PFSK-1 (cell line): ENCODE measurements at regions not wholly inside any gene's neighbourhood (a gene's known extent, or its start where the extent isn't known, plus 50 kb on each side); places are given as distances from the start of the nearest gene placed in this dataset.

Source experiments
- FOXP2 ChIP-seq: optimal IDR thresholded peaks from 2 replicates; pipeline ENCODE3; 2011; ENCODE audit warnings: borderline replicate concordance, control low read depth, inconsistent platforms; ENCODE audit not compliant: insufficient read depth; ENCODE audit errors: extremely low read length, extremely low read depth
- POLR2AphosphoS5 ChIP-seq: IDR thresholded peaks from 2 replicates; pipeline ENCODE4 v1.6.1; 2012; ENCODE audit warnings: low read depth, mild to moderate bottlenecking, control low read depth, low read length, moderate library complexity
- SIN3A ChIP-seq: IDR thresholded peaks from 2 replicates; pipeline ENCODE4 v1.6.1; 2012; ENCODE audit warnings: mild to moderate bottlenecking, low read length, moderate library complexity, borderline replicate concordance; ENCODE audit not compliant: insufficient read depth
- TAF1 ChIP-seq: IDR thresholded peaks from 2 replicates; pipeline ENCODE4 v1.6.1; 2012; ENCODE audit warnings: low read length, control low read depth, borderline replicate concordance; ENCODE audit not compliant: insufficient read depth
- TF ChIP-seq, protein P1 (sequence below), 2 experiments: IDR thresholded peaks; 2 replicates each; pipeline versions ENCODE4 v1.6.1 to v1.8.0; 2011 to 2012; ENCODE audit warnings: low read depth in 2 of 2, low read length in 2 of 2, control low read depth in 1 of 2, inconsistent platforms in 1 of 2, mild to moderate bottlenecking in 1 of 2, moderate library complexity in 1 of 2; ENCODE audit not compliant: insufficient read depth in 1 of 2

DNA sequence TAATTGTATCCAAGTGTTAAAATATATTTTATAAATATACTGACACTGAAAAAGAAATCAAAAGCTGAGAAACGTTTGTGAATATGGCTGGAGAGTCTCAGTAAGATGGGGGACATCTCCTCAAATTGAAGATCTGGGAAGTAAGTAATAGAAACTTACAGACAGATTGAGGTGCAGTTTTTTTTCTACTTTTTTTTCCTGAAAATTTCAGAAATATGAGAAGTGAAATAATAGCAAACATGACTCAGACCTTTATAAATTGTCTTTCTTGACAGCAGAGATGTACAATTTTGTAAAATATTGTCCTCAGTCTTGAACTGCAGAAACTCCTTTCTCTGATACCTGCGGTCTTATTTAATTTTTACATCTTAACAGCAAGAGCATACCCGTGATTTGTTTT, 347.1 kb downstream of the UTRN start:
- TF ChIP-seq POLR2AphosphoS5 (no peak), SIN3A (no peak), TAF1 (no peak), FOXP2 (no peak)
- TF ChIP-seq, protein P1, sequence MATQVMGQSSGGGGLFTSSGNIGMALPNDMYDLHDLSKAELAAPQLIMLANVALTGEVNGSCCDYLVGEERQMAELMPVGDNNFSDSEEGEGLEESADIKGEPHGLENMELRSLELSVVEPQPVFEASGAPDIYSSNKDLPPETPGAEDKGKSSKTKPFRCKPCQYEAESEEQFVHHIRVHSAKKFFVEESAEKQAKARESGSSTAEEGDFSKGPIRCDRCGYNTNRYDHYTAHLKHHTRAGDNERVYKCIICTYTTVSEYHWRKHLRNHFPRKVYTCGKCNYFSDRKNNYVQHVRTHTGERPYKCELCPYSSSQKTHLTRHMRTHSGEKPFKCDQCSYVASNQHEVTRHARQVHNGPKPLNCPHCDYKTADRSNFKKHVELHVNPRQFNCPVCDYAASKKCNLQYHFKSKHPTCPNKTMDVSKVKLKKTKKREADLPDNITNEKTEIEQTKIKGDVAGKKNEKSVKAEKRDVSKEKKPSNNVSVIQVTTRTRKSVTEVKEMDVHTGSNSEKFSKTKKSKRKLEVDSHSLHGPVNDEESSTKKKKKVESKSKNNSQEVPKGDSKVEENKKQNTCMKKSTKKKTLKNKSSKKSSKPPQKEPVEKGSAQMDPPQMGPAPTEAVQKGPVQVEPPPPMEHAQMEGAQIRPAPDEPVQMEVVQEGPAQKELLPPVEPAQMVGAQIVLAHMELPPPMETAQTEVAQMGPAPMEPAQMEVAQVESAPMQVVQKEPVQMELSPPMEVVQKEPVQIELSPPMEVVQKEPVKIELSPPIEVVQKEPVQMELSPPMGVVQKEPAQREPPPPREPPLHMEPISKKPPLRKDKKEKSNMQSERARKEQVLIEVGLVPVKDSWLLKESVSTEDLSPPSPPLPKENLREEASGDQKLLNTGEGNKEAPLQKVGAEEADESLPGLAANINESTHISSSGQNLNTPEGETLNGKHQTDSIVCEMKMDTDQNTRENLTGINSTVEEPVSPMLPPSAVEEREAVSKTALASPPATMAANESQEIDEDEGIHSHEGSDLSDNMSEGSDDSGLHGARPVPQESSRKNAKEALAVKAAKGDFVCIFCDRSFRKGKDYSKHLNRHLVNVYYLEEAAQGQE (IDR thresholded peaks at IDR 0.05; ENCODE audit: insufficient read depth in 1 of 2, low read depth in 2 of 2, low read length in 2 of 2), result no peak
